Duodenal mucosa (tissue), 2 donors: ENCODE measurements at regions not wholly inside any gene's neighbourhood (a gene's known extent, or its start where the extent isn't known, plus 50 kb on each side); places are given as distances from the start of the nearest gene placed in this dataset.
A peak's percentile ranks its signal among the peaks of the same experiment; 100 is the strongest.

Experiments used
- H3K27ac ChIP-seq: one replicate; pipeline ENCODE4 v1.7.0; 2013; ENCODE audit warnings: low read depth, low read length
- H3K27me3 ChIP-seq, 2 donors: one replicate each; pipeline ENCODE4 v1.7.0; 2013; ENCODE audit warnings: low read length in 2 of 2, control low read depth in 1 of 2; ENCODE audit not compliant: insufficient read depth in 2 of 2, control insufficient read depth in 1 of 2
- H3K36me3 ChIP-seq, 2 donors: one replicate each; pipeline ENCODE4 v1.7.0; 2013; ENCODE audit warnings: low read length in 2 of 2, control low read depth in 1 of 2; ENCODE audit not compliant: insufficient read depth in 2 of 2, control insufficient read depth in 1 of 2
- H3K4me1 ChIP-seq, 2 donors: one replicate each; pipeline ENCODE4 v1.7.0; 2013; ENCODE audit warnings: low read length in 2 of 2, control low read depth in 1 of 2; ENCODE audit not compliant: insufficient read depth in 2 of 2, control insufficient read depth in 1 of 2
- H3K4me3 ChIP-seq, 2 donors: one replicate each; pipeline ENCODE4 v1.7.0; 2013; ENCODE audit warnings: low read length in 2 of 2, low read depth in 1 of 2
- H3K9ac ChIP-seq, 2 donors: one replicate each; pipeline ENCODE4 v1.7.0; 2013; ENCODE audit warnings: low read length in 2 of 2, low read depth in 1 of 2
- H3K9me3 ChIP-seq, 2 donors: one replicate each; pipeline ENCODE4 v1.7.0; 2013; ENCODE audit warnings: low read length in 2 of 2, control low read depth in 1 of 2; ENCODE audit not compliant: control insufficient read depth in 1 of 2

DNA sequence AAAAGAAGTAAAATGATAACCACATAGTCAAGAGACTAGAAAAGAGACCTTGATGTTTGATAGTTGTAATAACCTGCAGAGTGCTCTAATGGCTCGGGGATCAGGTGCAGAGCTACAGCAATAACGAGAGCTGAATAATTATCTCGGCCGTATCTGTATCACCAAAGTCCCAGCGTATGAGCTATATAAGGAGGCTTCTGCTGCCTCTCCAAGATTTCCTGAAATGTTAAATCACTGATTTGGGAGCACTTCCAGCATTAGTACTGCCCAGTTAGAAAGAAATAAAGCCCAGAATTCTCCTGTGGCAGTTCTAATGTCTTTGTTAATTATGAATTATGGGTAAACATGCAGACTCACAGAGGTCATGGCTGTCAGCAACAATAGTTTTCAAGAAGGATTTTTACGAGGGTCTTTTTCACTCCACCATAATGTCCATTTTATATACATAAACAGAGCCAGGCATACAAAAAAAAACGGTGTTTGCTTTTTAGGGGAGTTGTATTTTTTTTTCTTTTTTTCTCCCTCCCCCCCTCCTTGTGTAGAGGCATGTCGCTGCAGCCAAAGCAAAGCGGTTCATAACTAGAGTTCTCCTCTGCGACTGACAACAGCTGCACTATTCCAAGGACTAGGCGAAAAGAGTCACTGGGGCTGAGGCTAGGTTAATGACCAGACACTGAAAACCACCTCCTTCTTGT is 168.3 kb upstream of the VRK2 start:
- Histone ChIP-seq H3K36me3 (no peaks in the 10 kb centered on the region), H3K4me3 (no peak overlapping the region), H3K4me1 (no peaks in the 10 kb centered on the region), H3K9me3 (no peaks in the 10 kb centered on the region), H3K27ac (no peak overlapping the region), H3K27me3 (no peaks in the 10 kb centered on the region), H3K9ac (no peak overlapping the region)

DNA sequence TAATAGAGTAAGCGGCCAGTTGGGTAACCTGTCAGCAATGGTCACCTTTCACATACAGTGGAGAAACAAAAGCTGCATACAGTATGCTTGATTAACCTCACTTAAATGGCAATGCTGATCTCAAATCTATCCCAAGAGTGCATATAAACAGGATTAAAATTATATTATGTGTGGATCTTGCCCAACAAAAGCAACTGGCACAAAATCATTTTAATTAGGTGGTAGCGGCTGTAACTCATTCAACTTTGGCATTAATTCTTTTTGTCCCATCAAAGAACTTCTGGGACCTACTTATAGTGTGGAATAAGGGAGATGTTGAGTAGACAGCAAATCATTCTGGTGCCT is 167.8 kb upstream of the VRK2 start:
- no peak overlapping the region for H3K9ac ChIP-seq
- no peak overlapping the region for H3K4me3 ChIP-seq
- no peak overlapping the region for H3K27ac ChIP-seq
- no peaks in the 10 kb centered on the region for H3K9me3 ChIP-seq
- H3K4me1 ChIP-seq = no peaks in the 10 kb centered on the region
- H3K36me3 ChIP-seq = no peaks in the 10 kb centered on the region
- H3K27me3 ChIP-seq = no peaks in the 10 kb centered on the region

DNA sequence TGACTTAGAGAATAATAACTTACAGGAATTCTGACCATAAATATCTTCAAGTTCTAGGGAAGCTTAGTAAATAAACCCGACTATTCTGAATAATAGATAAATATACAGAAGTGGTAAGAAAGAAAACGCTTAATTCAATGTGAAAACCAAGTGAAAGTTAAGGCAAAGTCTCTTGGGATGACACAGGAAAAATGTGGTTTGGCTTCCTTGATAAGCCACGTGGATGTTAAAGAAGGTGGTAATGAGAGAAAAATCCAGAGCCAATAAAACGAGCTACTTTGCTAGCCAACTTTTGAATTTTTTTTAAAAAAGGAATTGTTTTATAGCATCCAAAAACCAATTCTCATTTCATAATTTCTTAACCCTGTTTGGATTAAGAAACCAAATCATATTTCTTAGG is 166.2 kb upstream of the VRK2 start:
- Histone ChIP-seq H3K36me3 (no peaks in the 10 kb centered on the region), H3K9ac (no peak overlapping the region), H3K27ac (no peak overlapping the region), H3K27me3 (no peaks in the 10 kb centered on the region), H3K4me1 (no peaks in the 10 kb centered on the region), H3K9me3 (no peaks in the 10 kb centered on the region), H3K4me3 (no peak overlapping the region)

DNA sequence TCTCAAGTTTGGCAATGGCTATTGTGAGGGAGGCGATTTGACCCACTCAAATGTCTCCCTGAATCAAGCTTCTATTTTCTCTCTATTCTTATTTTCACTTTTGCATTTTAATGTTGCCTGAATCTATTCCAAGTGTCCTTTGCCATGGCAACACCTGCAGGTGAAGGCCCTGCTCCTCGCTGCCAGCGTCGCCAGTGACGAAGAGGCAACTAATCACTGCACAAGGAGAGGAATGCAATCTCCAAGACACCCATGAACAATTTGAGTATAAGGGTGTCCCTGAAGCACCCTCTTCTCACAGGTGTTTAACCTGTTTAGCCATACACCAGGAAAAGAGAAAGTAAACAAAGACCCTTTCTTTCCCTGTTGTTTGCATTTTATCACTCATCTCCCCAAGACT is 165.6 kb upstream of the VRK2 start:
- Histone ChIP-seq H3K4me1 (no peaks in the 10 kb centered on the region), H3K36me3 (no peaks in the 10 kb centered on the region), H3K27ac (no peak overlapping the region)

DNA sequence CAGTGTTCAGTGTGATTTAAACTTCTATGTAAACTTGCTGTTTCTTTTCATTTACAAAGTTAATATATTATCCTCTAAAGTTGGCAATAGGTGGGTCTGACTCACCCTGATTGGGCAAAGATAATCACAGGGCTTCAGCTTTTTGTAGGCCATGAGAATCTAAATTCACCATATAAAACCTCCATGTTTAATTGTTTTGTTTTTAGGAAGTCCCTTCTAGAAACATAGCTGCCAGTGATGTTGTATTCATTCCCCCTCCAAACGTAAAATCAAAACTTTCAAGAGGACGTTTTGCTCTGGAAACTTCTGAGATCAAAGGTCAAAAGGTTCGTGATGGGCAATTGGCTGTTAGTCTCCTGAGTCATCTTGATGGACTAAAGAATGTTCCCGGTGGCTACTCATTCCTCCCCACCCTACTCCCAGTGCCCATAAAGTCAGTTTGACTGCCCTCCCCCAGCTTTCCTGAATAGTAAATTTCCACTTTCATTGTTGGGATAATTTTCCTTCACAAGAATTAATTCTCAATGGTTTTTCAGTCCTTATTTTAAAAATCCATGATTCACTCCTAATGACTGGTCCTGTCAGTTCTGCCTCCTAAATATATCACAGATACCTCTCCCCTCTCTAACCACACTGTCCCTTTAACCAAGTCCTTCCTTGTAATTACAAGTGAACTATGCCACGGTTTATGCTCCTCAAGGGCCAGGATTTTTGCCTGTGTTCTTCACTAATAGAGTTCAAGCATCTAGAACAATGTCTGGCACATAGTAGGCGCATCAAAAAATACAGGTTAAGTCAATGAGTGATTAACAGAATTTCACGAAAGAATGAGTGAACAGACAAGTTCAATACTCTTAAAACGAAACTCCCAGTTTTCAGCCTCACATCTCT is 164.4 kb upstream of the VRK2 start:
- Histone ChIP-seq H3K4me3 (peak overlapping the region in 1 of 2 donors; percentile 41), H3K27ac (no peak overlapping the region), H3K27me3 (no peaks in the 10 kb centered on the region), H3K36me3 (no peaks in the 10 kb centered on the region), H3K9ac (no peak overlapping the region), H3K9me3 (no peaks in the 10 kb centered on the region), H3K4me1 (no peaks in the 10 kb centered on the region)

More for the DNA sequence above, 165.6 kb upstream of the VRK2 start:
- H3K9me3 ChIP-seq = no peaks in the 10 kb centered on the region
- no peak overlapping the region for H3K4me3 ChIP-seq
- H3K27me3 ChIP-seq = no peaks in the 10 kb centered on the region
- H3K9ac ChIP-seq = no peak overlapping the region

DNA sequence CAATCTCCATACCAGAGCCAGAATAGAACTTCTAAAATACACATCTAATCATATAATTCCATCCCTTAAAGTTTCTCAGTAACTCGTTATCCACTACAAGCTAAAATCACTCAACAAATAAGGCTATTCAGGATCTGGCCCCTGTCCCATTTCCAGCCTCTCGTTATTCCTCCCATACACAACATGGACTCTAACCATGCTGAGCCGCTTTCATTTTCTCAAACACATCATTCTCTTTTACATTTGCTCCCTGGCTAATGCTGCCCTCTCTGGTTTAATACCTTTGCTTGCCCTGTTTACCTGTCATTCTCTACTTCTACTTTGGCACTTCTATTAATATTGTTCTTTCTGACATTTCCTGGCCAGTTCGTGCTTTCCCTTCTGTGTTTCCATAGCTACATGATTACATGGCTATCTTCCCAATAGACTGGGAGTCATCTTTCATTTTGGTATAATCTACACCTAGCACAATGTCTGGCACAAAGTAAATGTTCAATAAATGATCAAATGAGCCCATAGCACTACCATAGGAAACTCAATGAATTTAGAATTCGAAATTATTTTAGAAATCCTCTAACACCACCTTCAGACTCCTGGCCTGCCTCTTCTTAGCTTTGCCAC is 163.6 kb upstream of the VRK2 start:
- Histone ChIP-seq H3K36me3 (no peaks in the 10 kb centered on the region), H3K4me1 (no peaks in the 10 kb centered on the region), H3K4me3 (peak overlapping the region in 1 of 2 donors; percentile 41), H3K9ac (peak overlapping the region in 1 of 2 donors; percentile 21), H3K27ac (no peak overlapping the region), H3K9me3 (no peaks in the 10 kb centered on the region), H3K27me3 (no peaks in the 10 kb centered on the region)

DNA sequence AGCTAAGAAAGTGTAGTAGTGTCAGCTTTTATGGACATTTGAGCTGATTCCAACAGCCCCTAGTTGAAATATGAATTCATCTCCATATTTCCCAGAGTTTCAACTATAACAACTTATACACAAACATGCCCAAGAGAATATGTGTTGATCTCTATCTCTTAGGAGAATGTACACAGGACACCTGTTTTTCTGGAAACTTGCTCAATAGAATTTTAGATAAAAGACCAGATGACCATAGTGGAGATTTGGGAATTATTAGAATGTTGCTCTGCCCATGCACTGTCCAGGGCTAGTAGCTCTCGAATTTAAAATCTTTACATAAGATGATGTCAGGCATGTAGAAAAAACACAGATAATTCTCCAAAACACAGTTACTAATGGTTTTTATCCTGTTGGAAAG is 162.3 kb upstream of the VRK2 start:
- H3K27ac ChIP-seq = no peak overlapping the region
- H3K36me3 ChIP-seq = no peaks in the 10 kb centered on the region
- no peak overlapping the region for H3K9ac ChIP-seq
- no peaks in the 10 kb centered on the region for H3K4me1 ChIP-seq
- H3K9me3 ChIP-seq = no peaks in the 10 kb centered on the region
- no peaks in the 10 kb centered on the region for H3K27me3 ChIP-seq
- no peak overlapping the region for H3K4me3 ChIP-seq

- no peaks in the 10 kb centered on the region for H3K9me3 ChIP-seq
- no peaks in the 10 kb centered on the region for H3K36me3 ChIP-seq
- H3K4me1 ChIP-seq = peaks cover 0 to 3% of the 10 kb centered on the region in 2 donors
- H3K27me3 ChIP-seq = no peaks in the 10 kb centered on the region
- H3K9ac ChIP-seq = no peak overlapping the region
- H3K4me3 ChIP-seq = no peak overlapping the region
- H3K27ac ChIP-seq = no peak overlapping the region
These were observed 160.9 kb upstream of the VRK2 start for GRCh38 chr2:57885742-57886141.

DNA sequence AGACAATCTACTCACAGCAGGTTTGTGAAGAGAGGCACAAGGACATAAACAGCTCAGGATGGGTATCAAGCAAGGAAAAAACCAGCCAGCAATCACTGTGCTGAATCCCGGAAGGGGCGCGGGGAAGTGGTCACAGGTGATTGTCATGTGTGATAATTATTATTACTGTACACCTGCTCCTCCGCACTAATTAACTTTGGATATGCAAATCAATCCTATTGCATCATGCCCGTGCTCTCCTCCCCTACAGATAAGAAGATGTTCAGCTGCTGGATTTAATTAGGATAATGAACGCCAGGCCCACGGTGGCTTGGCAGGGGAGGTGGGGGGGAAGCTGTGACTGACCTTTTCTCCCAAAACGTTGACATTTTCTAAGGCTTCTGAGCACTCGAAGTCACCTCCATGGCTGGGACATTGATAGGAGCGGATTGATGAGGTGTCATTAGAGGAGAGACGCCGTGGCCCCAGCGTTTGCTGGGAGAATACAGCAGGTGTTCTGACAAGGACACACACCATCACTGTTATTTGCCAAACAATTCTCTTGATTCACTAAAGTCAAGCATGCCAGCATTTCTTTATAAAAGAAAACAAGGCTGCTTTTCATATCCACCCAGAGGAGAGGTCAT is 160.3 kb upstream of the VRK2 start:
- Histone ChIP-seq H3K27me3 (no peaks in the 10 kb centered on the region), H3K9ac (no peak overlapping the region), H3K27ac (no peak overlapping the region), H3K9me3 (no peaks in the 10 kb centered on the region), H3K36me3 (no peaks in the 10 kb centered on the region), H3K4me3 (no peak overlapping the region), H3K4me1 (peaks cover 0 to 4% of the 10 kb centered on the region in 2 donors)

GRCh38 chr2:57888463-57888862 is 158.1 kb upstream of the VRK2 start:
- H3K27ac ChIP-seq = no peak overlapping the region
- no peak overlapping the region for H3K4me3 ChIP-seq
- H3K4me1 ChIP-seq = peaks cover 0 to 4% of the 10 kb centered on the region in 2 donors
- no peak overlapping the region for H3K9ac ChIP-seq
- H3K27me3 ChIP-seq = no peaks in the 10 kb centered on the region
- H3K9me3 ChIP-seq = no peaks in the 10 kb centered on the region
- H3K36me3 ChIP-seq = no peaks in the 10 kb centered on the region
